WTC11 (cell line): ENCODE measurements at regions not wholly inside any gene's neighbourhood (a gene's known extent, or its start where the extent isn't known, plus 50 kb on each side); places are given as distances from the start of the nearest gene placed in this dataset.

Experiments
- ATAC-seq: fragments of 200-7000 bp; cut with Tn5 transposase; 2 replicates; pipeline ENCODE4 v1.10.0; 2021; ENCODE audit warnings: mild to moderate bottlenecking, moderate library complexity
- CTCF ChIA-PET: fragments of 300-600 bp; sonication (Branson Sonifier 250); formaldehyde crosslinking; loops from one replicate; lab custom pipeline; 2021; ENCODE audit warnings: antibody characterized with exemption; lab: Charles Lee
- POLR2A ChIA-PET: fragments of 350-600 bp; sonication (Branson Sonifier 250); formaldehyde crosslinking; loops from one replicate; lab custom pipeline; 2021; ENCODE audit warnings: antibody characterized with exemption; lab: Charles Lee
- DNase-seq: peaks from one replicate; pipeline ENCODE4 v3.0.0; 2021; ENCODE audit warnings: low spot score
- H3K27ac Mint-ChIP-seq: 2 replicates; pipeline ENCODE4 v1.8.0; 2021; ENCODE audit warnings: mixed read lengths
- H3K27me3 Mint-ChIP-seq: 2 replicates; pipeline ENCODE4 v1.8.0; 2021; ENCODE audit warnings: low read depth, mild to moderate bottlenecking, moderate library complexity, mixed read lengths
- H3K36me3 Mint-ChIP-seq: 2 replicates; pipeline ENCODE4 v1.8.0; 2021; ENCODE audit warnings: mixed read lengths
- H3K4me1 Mint-ChIP-seq: 2 replicates; pipeline ENCODE4 v1.8.0; 2022; ENCODE audit warnings: mixed read lengths
- H3K4me3 Mint-ChIP-seq: 2 replicates; pipeline ENCODE4 v1.8.0; 2021; ENCODE audit warnings: mild to moderate bottlenecking, moderate library complexity, mixed read lengths
- H3K9me3 Mint-ChIP-seq: 2 replicates; pipeline ENCODE4 v1.8.0; 2021; ENCODE audit warnings: mixed read lengths
- CREM ChIP-seq: sonication (generic); formaldehyde crosslinking; IDR thresholded peaks from 2 replicates; pipeline ENCODE4 v1.8.1; 2022; ENCODE audit warnings: mild to moderate bottlenecking, missing genetic modification reagents, moderate library complexity
- EMX1 ChIP-seq: fragments of 250-450 bp; sonication (Bioruptor Pico); IDR thresholded peaks from 2 replicates; pipeline ENCODE4 v1.8.0; 2021; ENCODE audit warnings: mild to moderate bottlenecking
- ERG ChIP-seq: fragments of 250-450 bp; sonication (Bioruptor Pico); IDR thresholded peaks from 2 replicates; pipeline ENCODE4 v1.8.0; 2021; ENCODE audit warnings: mild to moderate bottlenecking
- FOXJ3 ChIP-seq: sonication (generic); formaldehyde crosslinking; IDR thresholded peaks from 2 replicates; pipeline ENCODE4 v1.9.0; 2021; ENCODE audit warnings: missing genetic modification reagents, mild to moderate bottlenecking, borderline replicate concordance
- GRHL2 ChIP-seq: fragments of 250-450 bp; sonication (Bioruptor Pico); IDR thresholded peaks from 2 replicates; pipeline ENCODE4 v1.8.0; 2022; ENCODE audit warnings: mild to moderate bottlenecking, moderate library complexity; ENCODE audit not compliant: insufficient replicate concordance, severe bottlenecking
- GTF2I ChIP-seq: fragments of 250-450 bp; sonication (Bioruptor Pico); conservative IDR thresholded peaks from 2 replicates; pipeline ENCODE4 v1.4.0; 2021; ENCODE audit warnings: mild to moderate bottlenecking
- IRF1 ChIP-seq: sonication (generic); formaldehyde crosslinking; IDR thresholded peaks from 2 replicates; pipeline ENCODE4 v1.8.0; 2023; ENCODE audit warnings: missing genetic modification reagents
- PRDM15 ChIP-seq: sonication (generic); formaldehyde crosslinking; IDR thresholded peaks from 2 replicates; pipeline ENCODE4 v1.8.0; 2022; ENCODE audit warnings: missing genetic modification reagents
- SMAD3 ChIP-seq: sonication (generic); formaldehyde crosslinking; IDR thresholded peaks from 2 replicates; pipeline ENCODE4 v1.8.0; 2022; ENCODE audit warnings: missing genetic modification reagents, mild to moderate bottlenecking, borderline replicate concordance
- TCF7 ChIP-seq: sonication (generic); formaldehyde crosslinking; IDR thresholded peaks from 2 replicates; pipeline ENCODE4 v1.8.0; 2022; ENCODE audit warnings: mild to moderate bottlenecking, low read depth, missing genetic modification reagents, moderate library complexity
- ZNF317 ChIP-seq: sonication (generic); formaldehyde crosslinking; IDR thresholded peaks from 2 replicates; pipeline ENCODE4 v1.8.1; 2023; ENCODE audit warnings: low read depth, mild to moderate bottlenecking, moderate library complexity, missing genetic modification reagents, borderline replicate concordance
- ZNF416 ChIP-seq: fragments of 250-450 bp; sonication (Bioruptor Pico); IDR thresholded peaks from 2 replicates; pipeline ENCODE4 v1.9.0; 2021; ENCODE audit warnings: mild to moderate bottlenecking, inconsistent platforms
- ZNF425 ChIP-seq: fragments of 250-450 bp; sonication (Bioruptor Pico); conservative IDR thresholded peaks from 2 replicates; pipeline ENCODE4 v1.9.0; 2021; ENCODE audit warnings: mild to moderate bottlenecking
- TF ChIP-seq, protein P1 (sequence below): sonication (generic); formaldehyde crosslinking; IDR thresholded peaks from 2 replicates; pipeline ENCODE4 v1.8.1; 2023; ENCODE audit warnings: mild to moderate bottlenecking, missing genetic modification reagents
- TF ChIP-seq, protein P2 (sequence below): fragments of 200-600 bp; IDR thresholded peaks from 2 replicates; pipeline ENCODE4 v1.8.0; 2022; ENCODE audit warnings: antibody characterized with exemption
- TF ChIP-seq, protein P3 (sequence below): sonication (generic); formaldehyde crosslinking; IDR thresholded peaks from 2 replicates; pipeline ENCODE4 v1.8.1; 2023; ENCODE audit warnings: mild to moderate bottlenecking, moderate library complexity, missing genetic modification reagents
- TF ChIP-seq, protein P4 (sequence below): sonication (generic); formaldehyde crosslinking; IDR thresholded peaks from 2 replicates; pipeline ENCODE4 v1.8.0; 2023; ENCODE audit warnings: mild to moderate bottlenecking, missing genetic modification reagents

GRCh38 chr2:144702051-144702450 lies 182.1 kb upstream of the ZEB2 start (continued):
- TF ChIP-seq FOXJ3 (CRISPR knock-in tag) (no peak), SMAD3 (CRISPR knock-in tag) (no peak), GRHL2 (CRISPR knock-in tag) (no peak), ZNF317 (CRISPR knock-in tag) (no peak), GTF2I (CRISPR knock-in tag) (no peak), EMX1 (CRISPR knock-in tag) (no peak), TCF7 (CRISPR knock-in tag) (no peak), CREM (CRISPR knock-in tag) (no peak), PRDM15 (no peak)

GRCh38 chr2:144701259-144701658 lies 181.3 kb upstream of the ZEB2 start:
- POLR2A ChIA-PET: no interaction called here
- no peak for DNase-seq
- H3K27me3 Mint-ChIP-seq: no peaks in the 10 kb centered on the region
- peaks cover 10% of the 10 kb centered on the region for H3K9me3 Mint-ChIP-seq
- no peak overlapping the region for H3K4me3 Mint-ChIP-seq
- CTCF ChIA-PET: no interaction called here
- no peaks in the 10 kb centered on the region for H3K4me1 Mint-ChIP-seq
- H3K36me3 Mint-ChIP-seq: peaks cover 3% of the 10 kb centered on the region; the same call in 1 of the 2 replicates
- no peak for ATAC-seq
- H3K27ac Mint-ChIP-seq: no peak overlapping the region
- TF ChIP-seq FOXJ3 (CRISPR knock-in tag): no peak
- TF ChIP-seq, protein P1, sequence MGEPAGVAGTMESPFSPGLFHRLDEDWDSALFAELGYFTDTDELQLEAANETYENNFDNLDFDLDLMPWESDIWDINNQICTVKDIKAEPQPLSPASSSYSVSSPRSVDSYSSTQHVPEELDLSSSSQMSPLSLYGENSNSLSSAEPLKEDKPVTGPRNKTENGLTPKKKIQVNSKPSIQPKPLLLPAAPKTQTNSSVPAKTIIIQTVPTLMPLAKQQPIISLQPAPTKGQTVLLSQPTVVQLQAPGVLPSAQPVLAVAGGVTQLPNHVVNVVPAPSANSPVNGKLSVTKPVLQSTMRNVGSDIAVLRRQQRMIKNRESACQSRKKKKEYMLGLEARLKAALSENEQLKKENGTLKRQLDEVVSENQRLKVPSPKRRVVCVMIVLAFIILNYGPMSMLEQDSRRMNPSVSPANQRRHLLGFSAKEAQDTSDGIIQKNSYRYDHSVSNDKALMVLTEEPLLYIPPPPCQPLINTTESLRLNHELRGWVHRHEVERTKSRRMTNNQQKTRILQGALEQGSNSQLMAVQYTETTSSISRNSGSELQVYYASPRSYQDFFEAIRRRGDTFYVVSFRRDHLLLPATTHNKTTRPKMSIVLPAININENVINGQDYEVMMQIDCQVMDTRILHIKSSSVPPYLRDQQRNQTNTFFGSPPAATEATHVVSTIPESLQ (CRISPR knock-in tag): no peak
- no peak for TF ChIP-seq ERG (CRISPR knock-in tag)
- TF ChIP-seq EMX1 (CRISPR knock-in tag): no peak
- TF ChIP-seq ZNF416 (CRISPR knock-in tag): no peak
- no peak for TF ChIP-seq ZNF317 (CRISPR knock-in tag)
- TF ChIP-seq, protein P2, sequence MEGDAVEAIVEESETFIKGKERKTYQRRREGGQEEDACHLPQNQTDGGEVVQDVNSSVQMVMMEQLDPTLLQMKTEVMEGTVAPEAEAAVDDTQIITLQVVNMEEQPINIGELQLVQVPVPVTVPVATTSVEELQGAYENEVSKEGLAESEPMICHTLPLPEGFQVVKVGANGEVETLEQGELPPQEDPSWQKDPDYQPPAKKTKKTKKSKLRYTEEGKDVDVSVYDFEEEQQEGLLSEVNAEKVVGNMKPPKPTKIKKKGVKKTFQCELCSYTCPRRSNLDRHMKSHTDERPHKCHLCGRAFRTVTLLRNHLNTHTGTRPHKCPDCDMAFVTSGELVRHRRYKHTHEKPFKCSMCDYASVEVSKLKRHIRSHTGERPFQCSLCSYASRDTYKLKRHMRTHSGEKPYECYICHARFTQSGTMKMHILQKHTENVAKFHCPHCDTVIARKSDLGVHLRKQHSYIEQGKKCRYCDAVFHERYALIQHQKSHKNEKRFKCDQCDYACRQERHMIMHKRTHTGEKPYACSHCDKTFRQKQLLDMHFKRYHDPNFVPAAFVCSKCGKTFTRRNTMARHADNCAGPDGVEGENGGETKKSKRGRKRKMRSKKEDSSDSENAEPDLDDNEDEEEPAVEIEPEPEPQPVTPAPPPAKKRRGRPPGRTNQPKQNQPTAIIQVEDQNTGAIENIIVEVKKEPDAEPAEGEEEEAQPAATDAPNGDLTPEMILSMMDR: no peak
- TF ChIP-seq, protein P3, sequence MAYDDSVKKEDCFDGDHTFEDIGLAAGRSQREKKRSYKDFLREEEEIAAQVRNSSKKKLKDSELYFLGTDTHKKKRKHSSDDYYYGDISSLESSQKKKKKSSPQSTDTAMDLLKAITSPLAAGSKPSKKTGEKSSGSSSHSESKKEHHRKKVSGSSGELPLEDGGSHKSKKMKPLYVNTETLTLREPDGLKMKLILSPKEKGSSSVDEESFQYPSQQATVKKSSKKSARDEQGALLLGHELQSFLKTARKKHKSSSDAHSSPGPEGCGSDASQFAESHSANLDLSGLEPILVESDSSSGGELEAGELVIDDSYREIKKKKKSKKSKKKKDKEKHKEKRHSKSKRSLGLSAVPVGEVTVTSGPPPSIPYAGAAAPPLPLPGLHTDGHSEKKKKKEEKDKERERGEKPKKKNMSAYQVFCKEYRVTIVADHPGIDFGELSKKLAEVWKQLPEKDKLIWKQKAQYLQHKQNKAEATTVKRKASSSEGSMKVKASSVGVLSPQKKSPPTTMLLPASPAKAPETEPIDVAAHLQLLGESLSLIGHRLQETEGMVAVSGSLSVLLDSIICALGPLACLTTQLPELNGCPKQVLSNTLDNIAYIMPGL (CRISPR knock-in tag): no peak
- no peak for TF ChIP-seq ZNF425 (CRISPR knock-in tag)
- no peak for TF ChIP-seq IRF1 (CRISPR knock-in tag)
- TF ChIP-seq, protein P4, sequence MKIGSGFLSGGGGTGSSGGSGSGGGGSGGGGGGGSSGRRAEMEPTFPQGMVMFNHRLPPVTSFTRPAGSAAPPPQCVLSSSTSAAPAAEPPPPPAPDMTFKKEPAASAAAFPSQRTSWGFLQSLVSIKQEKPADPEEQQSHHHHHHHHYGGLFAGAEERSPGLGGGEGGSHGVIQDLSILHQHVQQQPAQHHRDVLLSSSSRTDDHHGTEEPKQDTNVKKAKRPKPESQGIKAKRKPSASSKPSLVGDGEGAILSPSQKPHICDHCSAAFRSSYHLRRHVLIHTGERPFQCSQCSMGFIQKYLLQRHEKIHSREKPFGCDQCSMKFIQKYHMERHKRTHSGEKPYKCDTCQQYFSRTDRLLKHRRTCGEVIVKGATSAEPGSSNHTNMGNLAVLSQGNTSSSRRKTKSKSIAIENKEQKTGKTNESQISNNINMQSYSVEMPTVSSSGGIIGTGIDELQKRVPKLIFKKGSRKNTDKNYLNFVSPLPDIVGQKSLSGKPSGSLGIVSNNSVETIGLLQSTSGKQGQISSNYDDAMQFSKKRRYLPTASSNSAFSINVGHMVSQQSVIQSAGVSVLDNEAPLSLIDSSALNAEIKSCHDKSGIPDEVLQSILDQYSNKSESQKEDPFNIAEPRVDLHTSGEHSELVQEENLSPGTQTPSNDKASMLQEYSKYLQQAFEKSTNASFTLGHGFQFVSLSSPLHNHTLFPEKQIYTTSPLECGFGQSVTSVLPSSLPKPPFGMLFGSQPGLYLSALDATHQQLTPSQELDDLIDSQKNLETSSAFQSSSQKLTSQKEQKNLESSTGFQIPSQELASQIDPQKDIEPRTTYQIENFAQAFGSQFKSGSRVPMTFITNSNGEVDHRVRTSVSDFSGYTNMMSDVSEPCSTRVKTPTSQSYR (CRISPR knock-in tag): no peak
